ENCODE measurements at regions not wholly inside any gene's neighbourhood (a gene's known extent, or its start where the extent isn't known, plus 50 kb on each side); places are given as distances from the start of the nearest gene placed in this dataset.

- no peaks in the 10 kb centered on the region for H3K27me3 ChIP-seq
- no peaks in the 10 kb centered on the region for H3K36me3 ChIP-seq
- TF ChIP-seq EP300 (IDR thresholded peaks at IDR 0.05) (no peak), POLR2AphosphoS5 (IDR thresholded peaks at IDR 0.05) (no peak), POLR2A (IDR thresholded peaks at IDR 0.05) (no peak)
- TF ChIP-seq, protein P1, sequence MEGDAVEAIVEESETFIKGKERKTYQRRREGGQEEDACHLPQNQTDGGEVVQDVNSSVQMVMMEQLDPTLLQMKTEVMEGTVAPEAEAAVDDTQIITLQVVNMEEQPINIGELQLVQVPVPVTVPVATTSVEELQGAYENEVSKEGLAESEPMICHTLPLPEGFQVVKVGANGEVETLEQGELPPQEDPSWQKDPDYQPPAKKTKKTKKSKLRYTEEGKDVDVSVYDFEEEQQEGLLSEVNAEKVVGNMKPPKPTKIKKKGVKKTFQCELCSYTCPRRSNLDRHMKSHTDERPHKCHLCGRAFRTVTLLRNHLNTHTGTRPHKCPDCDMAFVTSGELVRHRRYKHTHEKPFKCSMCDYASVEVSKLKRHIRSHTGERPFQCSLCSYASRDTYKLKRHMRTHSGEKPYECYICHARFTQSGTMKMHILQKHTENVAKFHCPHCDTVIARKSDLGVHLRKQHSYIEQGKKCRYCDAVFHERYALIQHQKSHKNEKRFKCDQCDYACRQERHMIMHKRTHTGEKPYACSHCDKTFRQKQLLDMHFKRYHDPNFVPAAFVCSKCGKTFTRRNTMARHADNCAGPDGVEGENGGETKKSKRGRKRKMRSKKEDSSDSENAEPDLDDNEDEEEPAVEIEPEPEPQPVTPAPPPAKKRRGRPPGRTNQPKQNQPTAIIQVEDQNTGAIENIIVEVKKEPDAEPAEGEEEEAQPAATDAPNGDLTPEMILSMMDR (IDR thresholded peaks at IDR 0.05): no peak
- no peak overlapping the region for H3K4me3 ChIP-seq
- H3K27ac ChIP-seq: no peak overlapping the region
- WGBS, 5 donors: 10 to 28% (median 14%) methylated on average over 2 of the region's 2 CpGs
- intact Hi-C loops (cut with DNase I; ENCODE audit: low total_unique reads): no loop called here
- peak in 1 of 2 donors; percentile 30 for DNase-seq
- peaks cover 0 to 11% (median 3%) of the 10 kb centered on the region in 4 donors for H3K4me1 ChIP-seq
- no peaks in the 10 kb centered on the region for H3K9me3 ChIP-seq
Observed at GRCh38 chr6:148625609-148626008, 121.2 kb upstream of the UST start.

- intact Hi-C loops (cut with DNase I; ENCODE audit: low total_unique reads): no loop called here
- no peak overlapping the region for H3K27ac ChIP-seq
- no peak overlapping the region for H3K4me3 ChIP-seq
- TF ChIP-seq POLR2AphosphoS5 (IDR thresholded peaks at IDR 0.05): no peak
- no peaks in the 10 kb centered on the region for H3K9me3 ChIP-seq
- no peaks in the 10 kb centered on the region for H3K36me3 ChIP-seq
- no peaks in the 10 kb centered on the region for H3K27me3 ChIP-seq
- no peak for DNase-seq
- peaks cover 0 to 11% (median 3%) of the 10 kb centered on the region in 4 donors for H3K4me1 ChIP-seq
Observed at GRCh38 chr6:148628251-148628650, 118.6 kb upstream of the UST start.

DNA sequence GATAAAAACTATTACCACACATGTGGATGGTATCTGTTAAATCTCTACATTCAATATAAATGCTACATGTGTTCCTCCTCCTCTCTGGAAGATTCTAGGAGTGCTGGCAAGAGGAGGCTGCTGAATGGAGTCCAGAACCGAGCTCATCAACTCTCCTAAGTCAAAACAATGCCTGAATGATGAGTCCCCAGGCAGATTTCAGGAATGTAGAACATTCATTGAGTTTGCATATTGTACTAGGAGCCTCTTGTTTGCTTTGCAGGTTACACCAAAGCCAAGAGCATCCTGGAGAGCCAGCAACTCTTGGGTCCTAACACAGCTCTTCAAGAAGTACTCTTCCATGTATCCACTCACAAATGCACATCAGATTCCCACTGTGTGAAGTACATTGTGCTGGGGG lies 117.6 kb upstream of the UST start:
- 30 to 41% (median 33%) methylated on average over 1 of the region's 1 CpG for WGBS, 5 donors

GRCh38 chr6:148629592-148630465 lies 117.0 kb upstream of the UST start:
- no peak for DNase-seq
- Histone ChIP-seq H3K36me3 (no peaks in the 10 kb centered on the region), H3K4me1 (peaks cover 0 to 11% (median 3%) of the 10 kb centered on the region in 4 donors), H3K27ac (no peak overlapping the region), H3K4me3 (no peak overlapping the region), H3K27me3 (no peaks in the 10 kb centered on the region), H3K9me3 (no peaks in the 10 kb centered on the region)
- intact Hi-C loops (cut with DNase I; ENCODE audit: low total_unique reads): no loop called here
- WGBS, 5 donors: 29 to 43% (median 40%) methylated on average over 3 of the region's 3 CpGs
- no peak for TF ChIP-seq POLR2AphosphoS5 (IDR thresholded peaks at IDR 0.05)
- no peak for TF ChIP-seq POLR2A (IDR thresholded peaks at IDR 0.05)
- TF ChIP-seq EP300 (IDR thresholded peaks at IDR 0.05): no peak
- TF ChIP-seq, protein P1 (IDR thresholded peaks at IDR 0.05): no peak

More for the DNA sequence above, 117.6 kb upstream of the UST start:
- intact Hi-C loops (cut with DNase I; ENCODE audit: low total_unique reads): no loop called here
- TF ChIP-seq POLR2A (IDR thresholded peaks at IDR 0.05) (no peak), EP300 (IDR thresholded peaks at IDR 0.05) (no peak), POLR2AphosphoS5 (IDR thresholded peaks at IDR 0.05) (no peak)
- TF ChIP-seq, protein P1 (IDR thresholded peaks at IDR 0.05): no peak
- DNase-seq: peak in 1 of 2 donors; percentile 76
- no peaks in the 10 kb centered on the region for H3K27me3 ChIP-seq
- H3K27ac ChIP-seq: no peak overlapping the region
- no peaks in the 10 kb centered on the region for H3K36me3 ChIP-seq
- no peak overlapping the region for H3K4me3 ChIP-seq
- no peaks in the 10 kb centered on the region for H3K9me3 ChIP-seq
- H3K4me1 ChIP-seq: peaks cover 0 to 11% (median 3%) of the 10 kb centered on the region in 4 donors

Data from stomach (tissue), 8 donors.